Choroid plexus epithelial cell (primary cell): ENCODE measurements at regions not wholly inside any gene's neighbourhood (a gene's known extent, or its start where the extent isn't known, plus 50 kb on each side); places are given as distances from the start of the nearest gene placed in this dataset.

Experiments used
- DNase-seq: peaks from one replicate; pipeline ENCODE4 v3.0.0-alpha.2; 2010; ENCODE audit warnings: low read depth
- H3K4me3 ChIP-seq: 2 replicates; pipeline ENCODE4 v1.5.1; 2011; ENCODE audit warnings: low read depth, mild to moderate bottlenecking, control low read depth, low read length, moderate library complexity
- TF ChIP-seq, protein P1 (sequence below): conservative IDR thresholded peaks from 2 replicates; pipeline ENCODE4 v1.5.1; 2011; ENCODE audit warnings: low read depth, mild to moderate bottlenecking, control low read depth, inconsistent platforms, low read length, moderate library complexity

DNA sequence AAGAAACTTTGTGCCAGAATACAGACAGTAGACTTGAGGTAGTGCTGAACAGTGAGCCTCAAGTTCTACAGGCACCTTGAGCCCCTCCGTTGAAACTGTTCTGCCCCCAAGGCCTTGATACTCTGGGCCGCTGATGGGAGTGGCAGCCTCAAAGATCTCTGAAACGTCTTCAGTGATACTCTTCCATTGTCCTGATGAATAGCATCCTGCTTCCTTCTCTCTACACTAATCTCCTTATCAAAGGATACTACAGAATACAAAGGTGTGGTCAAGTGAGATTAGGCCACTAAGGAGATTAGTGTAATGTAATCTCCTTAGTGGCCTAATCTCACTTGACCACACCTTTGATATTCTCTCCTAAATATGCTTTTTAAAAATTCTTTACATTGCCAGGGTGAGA, 419.8 kb upstream of the SEL1L start:
- no peak overlapping the region for H3K4me3 ChIP-seq
- no peak for DNase-seq
- TF ChIP-seq, protein P1, sequence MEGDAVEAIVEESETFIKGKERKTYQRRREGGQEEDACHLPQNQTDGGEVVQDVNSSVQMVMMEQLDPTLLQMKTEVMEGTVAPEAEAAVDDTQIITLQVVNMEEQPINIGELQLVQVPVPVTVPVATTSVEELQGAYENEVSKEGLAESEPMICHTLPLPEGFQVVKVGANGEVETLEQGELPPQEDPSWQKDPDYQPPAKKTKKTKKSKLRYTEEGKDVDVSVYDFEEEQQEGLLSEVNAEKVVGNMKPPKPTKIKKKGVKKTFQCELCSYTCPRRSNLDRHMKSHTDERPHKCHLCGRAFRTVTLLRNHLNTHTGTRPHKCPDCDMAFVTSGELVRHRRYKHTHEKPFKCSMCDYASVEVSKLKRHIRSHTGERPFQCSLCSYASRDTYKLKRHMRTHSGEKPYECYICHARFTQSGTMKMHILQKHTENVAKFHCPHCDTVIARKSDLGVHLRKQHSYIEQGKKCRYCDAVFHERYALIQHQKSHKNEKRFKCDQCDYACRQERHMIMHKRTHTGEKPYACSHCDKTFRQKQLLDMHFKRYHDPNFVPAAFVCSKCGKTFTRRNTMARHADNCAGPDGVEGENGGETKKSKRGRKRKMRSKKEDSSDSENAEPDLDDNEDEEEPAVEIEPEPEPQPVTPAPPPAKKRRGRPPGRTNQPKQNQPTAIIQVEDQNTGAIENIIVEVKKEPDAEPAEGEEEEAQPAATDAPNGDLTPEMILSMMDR, result no peak

DNA sequence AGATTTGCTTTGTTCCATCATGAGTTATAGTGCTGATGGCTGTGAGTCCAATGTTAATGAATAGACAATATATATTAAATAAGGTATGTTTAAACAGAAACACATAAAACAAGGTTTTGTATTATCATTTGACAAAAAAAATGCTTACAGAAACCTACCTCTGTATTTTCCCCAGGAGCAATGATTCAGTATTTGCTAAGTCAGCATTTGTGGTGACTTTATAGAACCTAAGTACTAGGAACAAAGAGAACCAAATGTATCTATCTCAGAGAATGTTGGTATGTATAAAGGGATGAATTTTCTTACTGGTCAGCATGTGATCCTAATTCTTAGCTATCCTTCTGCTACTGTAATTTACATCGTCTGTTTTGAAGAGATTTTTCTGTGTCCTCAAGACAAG, 421.5 kb upstream of the SEL1L start:
- TF ChIP-seq, protein P1, result no peak
- H3K4me3 ChIP-seq, result no peak overlapping the region
- no peak for DNase-seq

DNA sequence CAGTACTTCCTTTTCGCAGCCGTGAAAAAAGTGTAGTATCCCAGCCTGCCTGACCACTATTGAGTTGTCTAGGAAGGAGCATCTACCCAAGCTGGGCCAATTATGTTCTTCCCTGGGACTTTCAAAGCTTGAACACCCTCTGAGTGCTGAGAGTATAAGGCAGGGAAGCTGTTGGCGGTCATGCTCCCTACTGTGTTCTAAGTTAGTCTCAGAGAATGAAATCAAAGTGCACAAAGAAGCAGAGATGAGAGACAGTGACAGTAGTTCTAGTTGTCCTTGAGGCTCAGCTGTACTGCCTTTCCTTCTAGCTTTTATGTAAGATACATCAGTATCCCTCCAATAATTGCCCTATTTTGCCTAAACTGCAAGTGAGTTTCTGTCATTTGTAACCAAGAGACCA, 427.1 kb upstream of the SEL1L start:
- H3K4me3 ChIP-seq, result no peak overlapping the region
- DNase-seq, result no peak
- TF ChIP-seq, protein P1, result no peak

DNA sequence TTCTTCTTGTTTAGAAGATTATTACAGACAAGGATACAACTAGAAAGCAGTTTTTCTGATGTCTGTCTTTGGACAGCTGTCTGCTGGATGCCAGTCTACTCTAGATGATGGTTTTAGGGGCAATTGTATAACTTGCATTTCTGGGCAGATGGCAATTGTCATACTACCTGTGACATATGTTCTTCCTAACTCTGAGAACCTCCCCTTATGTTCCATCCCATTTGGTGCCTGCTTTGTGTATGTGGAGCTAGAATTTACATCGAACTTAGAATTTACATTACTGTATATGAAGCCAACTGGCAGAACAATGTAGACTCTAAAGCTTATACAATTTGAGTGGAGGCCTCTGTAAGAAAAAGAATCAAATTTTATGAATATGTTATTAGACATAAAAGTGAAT, 430.2 kb upstream of the SEL1L start:
- no peak for DNase-seq
- H3K4me3 ChIP-seq, result no peak overlapping the region
- TF ChIP-seq, protein P1, result no peak

DNA sequence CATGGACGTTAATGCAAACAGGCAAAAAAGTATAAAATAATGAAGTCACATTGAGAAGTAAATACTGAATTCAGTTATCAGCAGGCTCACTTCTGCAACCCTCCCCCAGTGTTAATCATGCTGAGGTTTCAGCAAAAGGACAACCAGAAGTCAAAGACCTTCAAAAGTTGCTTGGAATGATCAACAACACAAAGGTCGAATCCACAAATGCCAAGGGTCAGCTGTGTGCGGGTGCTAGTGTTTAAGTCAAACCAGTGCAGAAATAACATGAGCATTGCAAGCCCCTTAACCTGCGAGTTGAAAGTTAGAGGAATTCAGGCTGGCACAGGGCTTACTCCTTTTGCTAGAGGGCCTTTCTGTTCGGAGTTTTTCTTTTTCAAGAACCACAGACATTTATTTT, 436.7 kb upstream of the SEL1L start:
- H3K4me3 ChIP-seq, result no peak overlapping the region
- TF ChIP-seq, protein P1, result no peak
- no peak for DNase-seq

DNA sequence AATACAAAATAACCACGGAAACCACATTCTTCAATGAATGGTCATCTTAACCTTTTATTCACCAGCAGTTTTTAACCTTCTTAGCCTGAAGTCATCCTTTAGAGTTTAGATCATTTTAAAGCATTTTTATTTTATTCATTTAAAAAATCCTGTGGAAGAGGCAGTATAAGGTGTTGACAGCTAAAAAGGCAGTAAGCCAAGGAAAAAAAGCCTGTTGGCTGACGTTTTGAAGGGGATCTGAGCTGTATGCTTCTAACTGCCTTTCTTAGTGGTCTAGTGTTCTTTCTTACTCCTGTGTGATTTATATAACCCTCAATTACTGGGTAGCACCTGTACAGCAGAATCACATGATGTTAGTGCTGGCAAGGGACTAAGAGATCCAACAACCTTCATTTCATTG, 438.3 kb upstream of the SEL1L start:
- no peak overlapping the region for H3K4me3 ChIP-seq
- TF ChIP-seq, protein P1, result no peak
- DNase-seq, result no peak

DNA sequence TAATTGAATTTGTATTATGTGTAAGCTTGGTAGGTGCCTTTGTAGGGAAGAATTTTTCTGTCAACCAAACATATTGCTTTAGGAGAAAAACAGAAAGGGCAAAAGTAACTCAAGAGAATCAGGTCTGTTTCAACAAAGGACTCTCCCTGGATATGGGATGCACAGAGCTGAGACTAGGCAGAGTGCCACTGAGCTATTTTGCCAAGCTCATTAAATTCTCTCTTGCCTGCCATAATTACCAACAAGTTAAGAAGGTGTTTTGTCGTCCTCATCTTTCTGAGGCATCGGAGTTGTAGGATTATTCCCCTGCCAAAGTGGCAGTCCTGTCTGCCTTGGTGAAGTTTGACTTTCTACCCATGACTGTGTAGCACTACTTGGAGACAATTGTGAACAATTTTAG, 438.9 kb upstream of the SEL1L start:
- TF ChIP-seq, protein P1, result no peak
- DNase-seq, result no peak
- H3K4me3 ChIP-seq, result no peak overlapping the region
